ENCODE measurements at regions not wholly inside any gene's neighbourhood (a gene's known extent, or its start where the extent isn't known, plus 50 kb on each side); places are given as distances from the start of the nearest gene placed in this dataset.
"Not testable (repeated sequence)": the region's sequence is repeated elsewhere in the genome, so short reads cannot be mapped to it uniquely, and the experiment has no call there.

GRCh38 chr6:82118150-82118562 lies 129.4 kb downstream of the IBTK start:
- peak in 1 of 5 experiments; percentile 1 for DNase-seq

DNA sequence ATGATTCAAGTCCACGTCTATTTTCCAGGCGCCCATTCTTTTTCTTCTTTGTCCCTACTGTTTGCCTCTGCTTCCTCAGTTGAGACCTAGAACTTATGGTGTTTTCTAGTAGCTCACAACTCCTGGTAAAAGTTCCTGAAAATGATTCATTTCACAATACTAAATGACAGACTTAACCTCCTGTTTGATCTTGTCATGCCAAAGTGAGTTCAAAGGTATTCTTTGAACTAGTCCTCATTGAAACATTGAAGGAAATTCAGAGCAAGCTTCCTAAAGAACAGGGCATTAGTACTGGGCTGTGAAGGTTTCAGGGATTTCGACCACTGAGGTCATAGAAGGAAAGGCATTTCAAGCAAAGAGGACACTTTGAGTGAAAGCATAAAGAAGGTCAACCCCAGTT lies 132.8 kb downstream of the IBTK start:
- no peak for DNase-seq

GRCh38 chr6:82113231-82113630 lies 134.3 kb downstream of the IBTK start:
- no peak for DNase-seq

GRCh38 chr6:82111818-82112217 lies 135.7 kb downstream of the IBTK start:
- no peak for DNase-seq

DNA sequence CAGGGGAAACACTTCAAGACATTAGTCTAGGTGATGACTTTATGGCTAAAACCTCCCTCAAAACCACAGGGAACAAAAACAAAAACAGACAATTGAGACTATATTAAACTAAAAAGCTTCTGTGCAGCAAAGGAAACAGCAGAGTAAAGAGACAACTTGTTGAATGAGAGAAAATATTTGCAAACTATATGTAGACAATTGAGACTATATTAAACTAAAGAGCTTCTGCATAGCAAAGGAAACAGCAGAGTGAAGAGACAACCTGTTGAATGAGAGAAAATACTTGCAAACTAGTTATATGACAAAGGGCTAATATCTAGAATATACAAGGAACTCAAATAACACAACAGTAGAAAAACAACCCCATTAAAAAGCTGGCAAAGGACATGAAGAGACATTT lies 136.4 kb downstream of the IBTK start:
- DNase-seq, result no peak

- DNase-seq, result not testable (repeated sequence)
These were observed 144.4 kb downstream of the IBTK start for GRCh38 chr6:82103171-82103570.

GRCh38 chr6:82101374-82102114 lies 146.0 kb downstream of the IBTK start:
- DNase-seq, result not testable (repeated sequence)

DNA sequence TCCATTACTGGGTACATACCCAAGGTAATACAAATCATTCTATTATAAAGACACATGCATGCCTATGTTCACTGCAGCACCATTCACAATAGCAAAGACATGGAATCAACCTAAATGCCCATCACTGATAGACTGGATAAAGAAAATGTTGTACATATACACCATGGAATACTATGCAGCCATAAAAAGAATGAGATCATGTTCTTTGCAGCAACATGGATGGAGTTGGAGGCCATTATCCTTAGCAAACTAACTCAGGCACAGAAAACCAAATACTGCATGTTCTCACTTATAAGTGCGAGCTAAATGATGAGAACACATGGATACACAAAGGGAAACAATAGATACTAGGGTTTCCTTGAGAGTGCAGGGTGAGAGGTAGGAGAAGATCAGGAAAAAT lies 146.8 kb downstream of the IBTK start:
- DNase-seq, result not testable (repeated sequence)

DNA sequence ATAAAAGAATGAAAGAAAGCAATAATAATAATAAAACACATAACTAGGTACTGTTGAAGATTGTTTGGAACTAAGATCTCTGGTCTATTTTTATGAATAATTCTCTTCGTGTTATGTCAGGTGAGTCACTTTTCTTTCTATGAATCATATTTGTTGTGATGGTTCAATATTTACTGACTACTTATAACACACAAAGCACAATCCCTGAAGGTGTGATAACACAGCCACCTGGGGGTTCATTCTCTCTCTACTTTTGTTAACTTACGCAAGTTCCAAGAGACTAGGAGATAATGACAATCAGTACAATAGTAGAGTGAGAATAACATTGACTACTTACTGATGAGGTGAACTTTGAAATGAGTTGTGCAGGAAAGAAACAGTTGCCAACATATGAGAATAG lies 149.9 kb downstream of the IBTK start:
- no peak for DNase-seq

DNA sequence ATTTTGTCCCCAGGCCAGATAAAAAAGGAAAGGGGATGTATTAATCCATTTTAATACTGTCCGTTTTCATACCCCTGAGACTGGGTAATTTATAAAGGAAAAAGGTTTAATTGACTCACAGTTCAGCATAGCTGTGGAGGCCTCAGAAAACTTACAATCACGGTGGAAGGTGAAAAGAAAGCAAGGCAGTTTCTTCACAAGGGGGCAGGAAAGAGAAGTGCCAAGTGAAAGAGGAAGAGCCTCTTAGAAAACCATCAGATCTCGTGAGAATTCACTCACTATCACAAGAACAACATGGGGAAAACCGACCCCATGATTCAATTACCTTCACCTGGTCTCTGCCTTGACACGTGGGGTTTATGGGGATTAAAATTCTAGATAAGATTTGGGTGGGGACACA lies 152.5 kb downstream of the IBTK start:
- DNase-seq, result no peak

GRCh38 chr6:82094166-82094806 lies 153.3 kb downstream of the IBTK start:
- no peak for DNase-seq

DNA sequence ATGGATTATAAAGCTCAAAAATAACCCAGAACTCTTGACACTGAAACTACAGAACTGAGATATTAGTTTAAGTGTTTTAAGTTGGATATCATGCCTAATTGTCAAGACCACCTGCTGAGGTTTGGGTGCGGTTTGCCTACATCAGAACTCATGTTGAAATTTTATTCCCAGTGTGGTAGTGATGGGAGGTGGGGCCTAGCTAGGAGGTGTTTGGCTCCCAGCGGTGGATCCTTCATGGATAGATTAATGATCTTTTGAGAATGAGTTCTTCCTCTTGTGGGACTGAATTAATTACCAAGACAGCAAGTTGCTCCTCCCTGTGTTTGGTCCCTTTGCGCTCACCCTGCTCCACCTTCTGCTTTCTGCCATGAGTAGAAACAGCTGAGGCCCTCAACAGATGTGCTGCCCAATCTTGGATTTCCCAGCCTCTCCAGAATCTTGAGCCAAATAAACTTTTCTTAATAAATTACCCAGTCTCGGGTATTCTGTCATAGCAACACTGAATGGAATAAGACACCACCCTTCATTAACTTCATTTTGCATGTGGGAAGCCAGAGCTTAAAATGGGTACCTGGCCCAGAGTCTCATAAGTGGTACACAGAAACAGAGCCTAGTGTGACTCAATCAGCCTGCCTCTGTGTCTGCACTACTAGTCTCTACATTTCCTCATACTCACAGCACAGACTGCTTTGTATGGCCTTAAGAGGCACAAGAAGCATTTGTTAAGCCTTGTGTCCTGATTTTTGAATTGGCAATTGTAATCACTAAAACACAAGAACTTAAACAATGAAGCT lies 158.4 kb downstream of the IBTK start:
- DNase-seq, result no peak

- DNase-seq, result no peak
These were observed 160.6 kb downstream of the IBTK start for GRCh38 chr6:82086944-82087343.

- no peak for DNase-seq
These were observed 161.8 kb downstream of the IBTK start for GRCh38 chr6:82085701-82086100.

DNA sequence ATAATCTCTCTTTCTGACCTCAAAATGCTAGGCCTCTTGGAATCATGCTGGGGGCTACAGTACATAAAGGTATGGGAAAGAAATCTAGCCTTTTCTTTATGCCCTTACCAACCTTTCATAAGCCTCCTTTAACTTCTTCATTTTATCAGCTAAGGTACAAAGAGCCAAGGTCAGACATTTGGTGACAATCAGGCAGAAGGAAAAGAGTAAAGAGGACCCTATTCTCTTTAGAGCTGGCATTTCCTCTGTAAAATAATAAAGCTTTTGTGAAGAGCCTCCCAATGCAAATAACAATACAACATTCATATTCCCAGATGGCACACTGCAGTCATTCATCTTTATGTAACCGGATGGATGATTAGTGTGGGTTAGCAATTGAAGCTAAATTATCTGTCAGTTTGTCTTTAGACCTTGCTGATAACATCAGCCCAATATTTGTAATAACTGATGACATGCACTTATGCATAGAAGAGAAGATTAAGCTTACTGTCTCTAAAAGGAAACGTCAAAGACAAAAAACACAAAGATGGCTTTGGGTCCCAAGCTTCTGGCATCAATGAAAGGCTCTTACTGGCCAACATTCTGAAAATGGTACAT lies 163.1 kb downstream of the IBTK start:
- DNase-seq, result no peak

DNA sequence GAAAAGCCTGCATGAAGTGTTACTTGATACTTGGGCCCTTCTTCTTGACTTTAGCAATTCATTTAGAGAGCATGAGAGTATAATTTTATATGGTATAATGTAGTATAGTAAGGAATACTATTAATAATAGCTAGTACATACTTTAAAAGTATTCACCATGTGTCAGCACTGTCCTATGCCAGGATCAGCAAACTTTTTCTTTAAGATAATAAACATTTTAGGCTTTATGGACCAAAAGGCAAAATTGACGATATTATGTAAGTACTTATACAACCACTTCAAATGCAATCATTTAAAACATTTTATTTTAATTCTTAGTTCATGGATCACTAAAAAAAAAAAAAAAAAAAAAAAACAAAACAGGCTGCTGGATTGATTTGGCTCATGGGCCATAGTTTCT lies 163.9 kb downstream of the IBTK start:
- DNase-seq, result no peak

- DNase-seq, result no peak
These were observed 166.8 kb downstream of the IBTK start for GRCh38 chr6:82080767-82081166.

GRCh38 chr6:82078286-82078908 lies 169.1 kb downstream of the IBTK start:
- DNase-seq, result no peak

GRCh38 chr6:82076916-82077315 lies 170.6 kb downstream of the IBTK start:
- no peak for DNase-seq

GRCh38 chr6:82074556-82074955 lies 173.0 kb downstream of the IBTK start:
- no peak for DNase-seq

DNA sequence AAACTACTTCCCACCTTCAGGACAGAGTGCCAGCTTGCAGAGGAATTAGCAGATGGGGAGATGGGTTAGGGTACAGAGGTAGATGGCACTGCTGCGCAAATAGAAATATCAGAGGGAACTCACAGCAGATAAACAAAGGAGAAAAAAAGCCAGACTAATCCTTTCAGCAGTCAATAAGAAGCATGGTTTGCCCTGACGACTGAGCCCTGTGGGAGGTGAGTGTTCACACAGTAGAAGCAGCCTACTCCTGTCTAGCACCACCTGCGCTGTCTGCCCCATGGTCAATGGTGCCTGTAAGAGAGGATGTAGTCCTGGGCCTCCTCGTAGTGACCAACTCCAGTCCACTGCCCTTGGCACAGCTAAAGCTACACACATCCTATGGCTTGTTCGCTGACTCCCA lies 174.1 kb downstream of the IBTK start:
- no peak for DNase-seq

GRCh38 chr6:82072751-82073150 lies 174.8 kb downstream of the IBTK start:
- no peak for DNase-seq

DNA sequence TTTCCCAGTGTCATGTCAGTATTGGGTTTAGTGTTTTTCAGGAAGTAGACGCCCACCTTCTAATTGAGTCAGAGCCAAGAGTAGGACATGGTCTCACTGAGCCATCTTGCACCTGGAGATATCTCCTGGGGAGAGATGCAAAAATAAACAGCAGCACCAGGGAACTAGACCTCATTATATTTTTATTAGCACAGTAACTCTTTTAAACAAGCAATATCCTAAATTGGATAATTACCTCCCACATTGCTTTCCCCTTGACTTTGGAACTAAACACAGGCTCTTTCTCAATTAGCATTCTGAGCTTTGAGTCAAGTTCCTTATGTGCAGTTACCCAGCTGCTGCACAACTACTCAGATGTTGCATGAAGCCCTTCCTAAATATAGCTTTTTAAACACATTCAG lies 175.4 kb downstream of the IBTK start:
- no peak for DNase-seq

Measured in T-helper 2 cell (primary cell).